ENCODE measurements at regions not wholly inside any gene's neighbourhood (a gene's known extent, or its start where the extent isn't known, plus 50 kb on each side); places are given as distances from the start of the nearest gene placed in this dataset.

DNA sequence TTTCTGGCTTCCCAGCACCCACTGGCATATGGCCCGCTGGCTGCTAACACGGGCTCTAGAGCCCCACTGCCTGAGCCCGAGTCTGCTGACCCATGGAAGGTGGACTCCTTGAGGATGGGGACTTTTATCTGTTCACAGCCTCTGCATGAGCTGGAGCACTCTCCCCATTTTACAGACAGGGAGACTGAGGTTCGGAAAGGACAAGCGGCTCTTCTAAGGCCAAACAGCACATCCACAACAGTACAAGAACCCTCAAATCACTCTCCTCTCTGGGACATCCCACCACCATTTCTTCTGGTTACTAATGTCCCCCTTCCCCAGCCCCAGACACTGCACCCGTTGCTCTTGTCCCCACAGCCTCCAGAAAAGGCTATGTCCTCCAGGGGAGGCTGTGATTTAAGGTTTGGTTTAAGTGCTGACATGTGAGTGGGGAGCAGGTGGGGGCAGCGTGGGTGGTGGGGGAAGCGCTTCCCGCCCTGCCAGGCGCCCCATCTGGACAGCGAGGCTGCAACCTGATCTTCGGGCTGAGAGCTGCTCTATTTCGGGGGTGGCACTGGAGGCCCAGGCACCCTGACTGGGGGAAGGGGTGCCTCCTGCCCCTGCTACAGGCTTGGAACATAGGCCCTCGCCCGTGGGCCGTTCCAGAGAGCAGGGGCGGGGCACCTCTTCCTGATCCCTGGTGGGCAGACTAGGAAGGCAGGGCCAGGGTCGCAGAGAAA is 104.8 kb upstream of the WNT4 start:
- DNase-seq = no peak

DNA sequence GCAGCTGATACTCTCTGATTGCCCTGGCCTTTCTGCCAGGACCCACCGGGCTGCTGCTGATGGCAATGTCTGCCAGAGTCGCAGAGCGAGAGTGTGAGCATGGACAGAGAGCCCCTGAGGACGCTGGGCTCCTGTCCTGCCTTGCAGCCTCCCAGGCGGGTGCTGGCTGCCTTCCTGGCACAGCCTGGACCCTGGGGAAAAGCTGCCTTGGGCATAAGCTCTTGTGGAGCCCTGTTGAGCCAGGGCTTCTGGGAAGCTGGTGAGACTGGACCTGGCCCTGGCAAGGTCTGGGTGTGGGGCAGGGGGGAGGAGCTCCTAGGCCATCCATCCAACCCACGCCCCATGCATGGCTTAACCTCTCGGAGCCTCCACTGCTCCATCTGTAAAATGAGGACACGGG is 105.8 kb upstream of the WNT4 start:
- DNase-seq = no peak

DNA sequence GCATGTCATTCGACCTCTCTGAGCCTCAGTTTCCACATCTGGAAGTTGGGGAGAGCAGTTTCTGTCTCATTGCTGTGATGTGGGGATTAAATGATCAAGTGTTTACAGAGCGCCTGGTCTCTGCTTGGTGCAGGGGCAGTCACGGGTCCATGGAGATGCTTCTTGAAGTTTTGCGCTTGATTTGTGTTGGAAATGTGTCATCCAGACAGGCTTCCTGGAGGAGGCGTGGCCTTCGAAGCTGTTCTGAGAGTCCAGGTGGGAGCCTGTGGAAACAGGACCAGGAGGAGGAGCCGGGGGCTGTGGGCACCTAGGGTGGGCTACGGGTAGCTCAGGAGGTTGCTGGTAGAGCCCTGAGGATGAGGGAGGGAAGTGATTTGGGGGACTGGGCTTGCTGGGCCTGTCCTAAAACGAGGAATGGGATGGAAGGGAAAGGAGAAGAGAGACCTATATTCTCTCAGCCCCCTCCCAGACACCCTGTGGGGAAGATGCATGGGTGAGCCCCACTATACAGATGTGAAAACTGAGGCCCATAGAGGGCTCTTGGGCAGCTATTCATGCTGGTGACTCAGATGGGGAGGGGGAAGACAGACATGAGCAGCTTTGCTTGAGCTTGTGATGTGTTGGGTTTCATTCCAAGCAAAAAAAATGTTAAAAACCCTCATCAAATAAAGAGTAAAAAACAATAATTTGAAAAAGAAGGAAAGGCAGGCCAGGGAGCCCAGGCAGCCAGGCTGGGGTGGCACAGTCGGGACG is 107.2 kb upstream of the WNT4 start:
- DNase-seq = no peak

DNA sequence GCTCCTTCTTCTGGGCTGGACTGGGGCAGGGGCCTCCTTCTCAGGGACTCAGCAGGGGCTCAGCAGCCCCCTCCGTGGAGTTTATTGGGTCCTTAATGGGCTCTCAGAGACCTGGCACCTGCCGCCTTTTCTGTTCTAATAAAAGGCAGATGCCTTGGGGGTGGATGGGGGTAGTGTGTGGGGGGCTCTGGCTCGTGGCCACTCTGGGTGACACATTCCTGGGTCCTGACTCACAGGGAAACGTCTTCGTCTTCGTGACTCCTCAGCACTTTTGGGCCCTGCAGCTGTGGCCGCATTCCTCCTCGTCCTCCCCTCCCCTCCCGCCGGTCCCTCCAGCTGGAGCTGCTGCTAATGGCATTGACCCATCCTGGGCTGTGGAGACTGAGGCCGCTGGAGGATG is 107.8 kb upstream of the WNT4 start:
- no peak for DNase-seq

DNA sequence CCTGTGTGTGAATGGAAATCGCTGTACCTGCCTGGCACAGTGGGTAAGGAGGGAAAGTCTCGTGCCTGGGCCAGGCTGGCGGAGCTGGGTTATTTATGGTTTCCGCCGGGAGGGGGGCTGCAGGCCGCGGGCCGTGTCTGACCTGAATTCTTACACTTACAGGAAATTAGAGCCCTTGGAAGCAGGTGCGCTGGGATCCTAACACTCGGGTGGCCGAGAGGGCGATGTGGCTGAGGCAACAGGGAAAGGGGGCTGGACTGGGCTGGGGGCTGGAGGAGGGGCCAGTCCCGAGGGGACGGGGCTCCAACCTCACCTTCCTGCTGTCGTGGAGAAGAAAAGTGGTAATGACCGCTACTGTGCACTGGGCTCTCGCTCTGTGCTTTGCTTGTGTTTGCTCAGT is 109.4 kb upstream of the WNT4 start:
- no peak for DNase-seq

DNA sequence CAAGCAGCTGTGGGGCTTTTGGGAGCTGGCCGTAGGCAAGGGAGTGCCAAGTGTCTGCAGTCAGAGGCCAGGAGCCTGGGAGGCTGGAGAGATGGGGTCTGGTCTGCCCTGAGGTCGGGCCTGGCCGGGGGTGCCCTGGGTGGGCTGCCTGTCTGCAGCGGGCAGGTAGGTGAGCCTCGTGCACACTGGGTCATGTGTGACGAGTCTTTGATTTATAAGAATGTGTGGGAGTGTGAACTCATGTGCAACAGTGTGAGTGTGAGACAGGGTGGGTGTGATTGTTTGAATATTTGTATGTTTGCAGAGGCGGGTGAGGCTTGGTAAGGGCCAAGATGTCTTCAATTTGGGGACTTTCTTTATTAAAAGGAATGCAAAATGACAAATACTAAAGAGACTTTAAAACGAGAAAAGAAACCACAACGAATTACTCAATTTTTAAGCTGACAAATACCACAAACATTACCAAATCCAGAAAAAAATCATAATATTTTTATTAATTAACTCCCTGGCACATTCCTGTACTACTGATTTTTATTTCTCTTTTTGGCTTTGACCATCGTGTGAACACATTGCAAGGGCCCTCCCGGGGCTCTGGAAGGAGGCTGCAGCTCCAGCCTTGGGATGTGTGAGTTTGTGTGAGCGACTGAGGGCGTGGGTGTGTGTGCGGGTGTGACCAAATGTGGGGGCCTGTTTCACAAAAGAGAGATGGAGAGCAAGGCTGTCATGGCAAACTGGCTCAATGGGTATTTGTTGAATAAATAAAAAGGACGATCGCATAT is 110.3 kb upstream of the WNT4 start:
- no peak for DNase-seq

DNA sequence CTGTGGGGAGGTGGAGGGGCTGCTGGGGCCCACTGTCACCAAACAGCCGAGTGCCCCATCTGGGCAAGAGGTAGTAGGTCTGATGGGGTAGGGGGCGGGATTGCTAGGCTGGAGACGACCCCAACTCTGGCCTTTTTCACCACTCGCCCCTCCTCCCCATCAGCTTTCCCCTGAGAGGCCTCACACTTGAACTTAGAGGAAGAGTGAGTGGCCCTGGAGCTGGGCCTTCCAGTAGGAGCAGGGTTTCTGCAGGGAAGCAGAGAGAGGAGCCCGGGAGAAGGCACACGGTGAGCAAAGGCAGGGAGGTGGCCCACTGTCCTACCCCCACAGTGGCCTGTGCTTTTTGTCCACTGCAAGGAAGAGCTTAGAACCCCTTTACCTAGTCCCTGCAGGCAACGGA is 111.9 kb upstream of the WNT4 start:
- no peak for DNase-seq

DNA sequence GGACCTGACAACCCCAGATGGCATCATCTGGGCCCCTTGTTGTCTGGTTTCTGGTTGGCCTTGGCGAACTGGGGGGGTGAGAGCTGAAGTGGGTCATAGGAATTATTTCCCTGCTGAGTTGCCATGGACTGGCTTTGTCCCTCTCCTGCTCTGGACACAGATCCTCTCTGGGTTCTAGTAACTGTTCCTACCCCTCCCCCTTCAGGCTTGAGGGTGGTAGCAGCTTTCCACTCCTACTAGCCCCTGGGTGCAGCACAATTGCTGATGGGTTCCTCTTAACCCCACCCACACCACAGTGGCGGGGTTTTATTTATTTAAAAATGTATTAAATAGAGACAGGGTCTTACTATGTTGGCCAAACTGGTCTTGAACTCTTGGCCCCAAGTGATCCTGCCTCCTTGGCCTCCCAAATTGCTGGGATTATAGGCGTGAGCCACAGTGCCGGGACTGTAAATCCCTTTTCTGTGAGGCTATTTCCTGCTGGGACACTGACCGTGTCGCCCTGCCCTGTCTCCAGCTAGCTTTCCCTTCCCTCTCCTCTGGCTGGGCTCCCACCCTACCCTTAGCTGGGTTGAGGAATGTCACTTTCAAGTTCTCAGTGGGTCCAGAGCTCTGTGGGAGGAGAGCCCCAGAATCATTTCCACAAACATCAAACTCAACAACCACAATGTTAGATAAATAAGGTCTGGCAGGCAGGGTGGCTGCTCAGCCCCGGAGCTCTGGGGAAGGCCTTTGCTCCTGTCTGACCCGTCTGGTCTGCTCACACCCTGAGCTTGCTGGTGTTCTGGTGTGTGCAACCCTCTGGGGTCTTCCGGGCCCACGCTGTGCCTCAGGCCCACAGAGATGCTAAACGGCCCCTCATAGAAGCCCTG is 112.7 kb upstream of the WNT4 start:
- DNase-seq = no peak

DNA sequence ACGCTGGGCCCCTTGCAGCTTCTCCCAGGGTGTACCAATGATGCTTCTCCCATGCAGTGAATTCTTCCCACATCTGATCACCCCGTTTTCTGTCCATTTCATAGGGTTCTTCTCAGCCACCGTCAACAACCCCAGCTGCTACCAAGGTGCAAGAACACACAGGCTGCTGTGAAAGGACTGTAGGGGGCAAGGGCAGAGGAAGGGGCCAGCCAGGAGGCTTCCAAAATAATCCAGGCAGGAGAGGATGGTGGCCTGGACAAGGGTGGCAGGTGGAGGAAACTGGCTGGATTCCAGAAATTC is 113.3 kb upstream of the WNT4 start:
- no peak for DNase-seq

DNA sequence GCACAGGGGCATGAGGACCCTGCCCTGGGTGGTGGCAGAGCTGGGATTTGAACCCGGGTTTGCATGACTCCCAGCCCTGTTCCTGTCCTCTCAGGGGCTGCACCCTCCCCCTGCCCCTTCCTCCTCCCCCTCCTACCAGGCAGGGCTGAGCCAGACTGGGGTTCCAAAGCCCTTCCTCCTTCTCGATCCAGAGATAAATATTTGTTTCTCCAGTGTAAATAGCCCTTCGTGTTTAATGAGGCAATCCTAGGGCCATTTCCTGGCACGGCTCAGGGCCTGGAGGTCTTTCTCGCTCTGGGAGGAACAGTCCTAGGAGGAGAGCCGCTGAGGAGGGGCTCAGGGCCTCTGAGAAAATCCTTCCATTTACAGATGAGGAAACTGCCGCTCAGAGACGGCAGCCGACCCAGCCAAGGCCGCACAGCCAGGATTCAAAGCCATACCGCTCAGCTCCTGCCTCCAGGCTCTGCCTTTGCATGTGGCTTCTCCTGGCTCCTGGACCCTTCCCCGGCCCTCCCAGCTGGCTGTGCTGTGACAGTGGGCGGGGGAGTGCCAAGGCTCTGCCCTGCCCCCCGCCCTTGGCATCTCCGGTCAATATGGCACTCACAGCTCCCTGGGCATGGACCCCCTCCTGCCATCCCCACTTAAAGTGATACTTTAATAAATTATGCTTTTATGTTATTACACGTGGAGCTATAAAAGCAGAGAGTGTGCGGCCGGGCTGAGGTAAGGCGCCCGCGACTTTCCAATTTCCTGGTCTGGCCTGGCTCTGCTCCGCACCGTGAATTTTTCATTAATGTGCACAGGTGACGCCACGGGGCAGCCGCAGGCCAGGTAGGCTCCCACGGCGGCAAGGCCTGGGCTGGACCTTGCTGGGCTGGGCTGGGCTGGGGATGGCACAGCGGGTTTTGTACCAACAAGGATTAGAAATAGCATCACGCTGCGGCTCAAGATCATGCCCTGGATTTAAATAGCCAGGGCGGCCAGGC is 114.7 kb upstream of the WNT4 start:
- no peak for DNase-seq

DNA sequence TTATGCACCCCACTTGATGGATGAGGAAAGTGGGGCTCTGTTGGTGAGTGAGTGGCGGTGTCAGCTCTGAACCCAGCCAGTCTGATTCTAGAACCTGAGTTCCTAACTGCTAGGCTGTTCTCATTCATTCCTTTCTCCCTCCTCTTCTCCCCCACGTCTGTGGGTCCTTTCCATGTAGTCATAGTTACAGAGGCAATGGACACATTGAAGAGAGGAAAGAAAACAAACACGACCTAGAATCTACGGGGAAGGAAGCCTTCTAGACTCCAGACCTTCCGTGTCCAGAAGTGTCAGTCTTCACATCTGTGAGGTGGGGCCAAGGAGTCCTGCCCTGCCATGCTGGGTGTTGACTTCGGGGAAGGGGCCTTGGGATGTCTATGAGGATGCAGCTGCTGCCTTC is 115.8 kb upstream of the WNT4 start:
- DNase-seq = no peak

DNA sequence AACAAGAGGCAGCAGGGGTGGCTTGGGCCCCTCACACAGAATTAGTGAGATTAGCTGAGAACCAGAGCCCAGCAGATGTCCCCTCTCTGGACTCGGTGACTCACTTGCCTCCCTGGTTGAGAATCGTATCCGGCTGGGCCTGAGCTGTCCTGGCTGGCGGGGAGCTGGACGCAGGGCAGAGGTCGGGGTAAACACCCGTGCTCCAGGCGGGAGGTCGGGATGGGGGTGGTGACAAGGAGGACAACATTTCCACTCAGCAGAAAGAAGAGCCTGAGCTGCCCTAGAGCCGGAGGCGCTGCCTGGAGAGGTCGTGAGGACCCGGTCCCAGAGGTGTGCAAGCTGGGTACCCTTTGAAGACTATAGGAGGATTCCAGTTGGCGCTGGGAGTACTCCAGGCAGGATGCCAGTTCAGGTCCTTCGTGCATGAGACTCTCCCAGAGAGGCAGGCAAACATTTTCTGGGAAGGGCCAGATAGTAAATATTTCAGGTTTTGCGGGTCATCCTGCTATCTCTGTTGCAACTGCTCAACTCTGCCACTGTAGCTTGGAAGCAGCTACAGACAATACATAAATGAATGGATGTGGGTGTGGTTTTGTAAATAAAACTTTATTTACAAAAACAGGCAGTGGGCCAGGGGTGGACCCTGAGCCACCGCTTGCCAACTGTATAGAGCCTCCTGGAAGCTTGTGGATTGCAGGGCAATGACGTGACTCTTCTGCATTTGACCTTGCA is 116.8 kb upstream of the WNT4 start:
- DNase-seq = no peak

DNA sequence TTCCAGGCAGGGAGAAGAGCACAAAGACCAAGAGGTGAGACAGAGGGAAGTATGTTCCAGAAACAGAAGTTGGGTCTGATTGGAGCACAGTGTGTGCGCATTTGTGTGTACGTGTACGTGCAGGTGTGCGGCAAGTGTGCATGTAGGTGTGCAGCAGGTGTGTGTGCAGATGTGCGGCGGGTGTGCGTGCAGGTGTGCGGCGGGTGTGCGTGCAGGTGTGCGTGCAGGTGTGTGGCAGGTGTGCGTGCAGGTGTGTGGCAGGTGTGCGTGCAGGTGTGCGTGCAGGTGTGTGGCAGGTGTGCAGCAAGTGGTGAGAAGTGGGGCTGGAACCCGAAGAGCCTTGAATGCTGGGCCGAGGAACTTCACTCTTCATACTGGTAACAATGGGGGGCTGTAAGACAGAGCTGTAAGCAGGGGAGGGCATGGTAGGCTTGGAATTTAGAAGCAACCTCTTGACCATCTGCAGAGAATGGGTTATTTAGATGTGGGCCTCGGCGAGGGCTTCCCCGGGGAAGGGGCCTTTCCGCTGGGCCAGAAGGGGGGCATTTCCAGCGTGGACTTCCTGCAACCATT is 118.0 kb upstream of the WNT4 start:
- DNase-seq = no peak

DNA sequence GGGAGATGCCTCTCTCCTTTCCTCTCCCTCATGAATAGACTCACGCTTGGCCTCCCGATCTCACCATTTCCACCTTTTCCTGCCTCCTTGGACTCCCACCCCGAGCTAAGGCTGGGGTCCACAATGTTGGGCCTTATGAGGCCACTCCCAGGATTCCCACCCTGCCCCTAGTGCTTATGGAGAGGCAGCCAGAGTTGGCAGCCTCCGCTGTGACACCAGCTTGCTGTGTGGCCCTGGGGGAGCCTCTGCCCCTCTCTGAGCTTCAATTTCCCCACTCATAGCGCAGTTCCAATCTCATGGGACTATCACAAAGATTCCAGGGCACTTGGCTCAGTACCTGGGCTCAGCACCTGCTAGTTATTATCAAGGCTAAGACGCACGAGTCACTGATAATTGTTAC is 118.7 kb upstream of the WNT4 start:
- DNase-seq = no peak

DNA sequence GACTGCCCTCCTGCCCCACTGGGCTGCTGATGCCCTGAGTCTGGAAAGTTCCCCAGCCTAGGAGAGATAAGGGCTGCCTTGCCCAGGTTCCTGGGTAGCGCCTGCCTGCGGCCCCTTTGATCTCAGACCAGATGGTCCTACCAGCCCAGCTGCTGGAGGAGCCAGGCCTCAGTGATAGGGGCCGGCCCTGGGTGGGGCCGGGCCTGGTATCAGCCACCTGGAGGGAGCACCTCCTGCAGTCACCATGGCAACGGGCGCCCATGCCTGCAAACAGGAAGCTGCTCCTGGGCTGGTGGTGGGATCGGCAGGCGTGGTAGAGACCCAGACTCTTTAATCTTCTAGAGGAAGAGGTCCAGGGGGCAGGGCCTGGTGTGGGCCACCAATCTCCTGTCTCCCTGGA is 119.7 kb upstream of the WNT4 start:
- peak; percentile 11 for DNase-seq

DNA sequence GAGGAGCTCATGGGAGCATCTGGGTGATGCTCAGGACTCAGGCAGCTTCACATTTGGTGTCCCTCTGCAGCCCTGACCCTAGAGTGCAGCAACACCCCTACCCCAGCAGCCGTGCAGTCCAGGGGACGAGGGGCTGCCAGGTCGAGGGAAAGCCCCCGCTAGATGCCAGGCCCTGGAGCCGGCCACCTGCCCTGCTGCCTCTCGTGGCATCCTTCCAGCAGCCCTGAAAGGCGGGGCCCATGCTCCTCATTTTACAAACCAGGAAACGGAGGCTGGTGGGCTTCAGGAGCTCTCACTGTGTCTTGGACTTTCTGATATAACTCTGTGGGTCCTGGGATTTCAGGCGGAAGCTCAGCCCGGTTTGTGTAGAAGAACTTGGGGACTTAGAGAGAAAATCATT is 120.5 kb upstream of the WNT4 start:
- DNase-seq = no peak

DNA sequence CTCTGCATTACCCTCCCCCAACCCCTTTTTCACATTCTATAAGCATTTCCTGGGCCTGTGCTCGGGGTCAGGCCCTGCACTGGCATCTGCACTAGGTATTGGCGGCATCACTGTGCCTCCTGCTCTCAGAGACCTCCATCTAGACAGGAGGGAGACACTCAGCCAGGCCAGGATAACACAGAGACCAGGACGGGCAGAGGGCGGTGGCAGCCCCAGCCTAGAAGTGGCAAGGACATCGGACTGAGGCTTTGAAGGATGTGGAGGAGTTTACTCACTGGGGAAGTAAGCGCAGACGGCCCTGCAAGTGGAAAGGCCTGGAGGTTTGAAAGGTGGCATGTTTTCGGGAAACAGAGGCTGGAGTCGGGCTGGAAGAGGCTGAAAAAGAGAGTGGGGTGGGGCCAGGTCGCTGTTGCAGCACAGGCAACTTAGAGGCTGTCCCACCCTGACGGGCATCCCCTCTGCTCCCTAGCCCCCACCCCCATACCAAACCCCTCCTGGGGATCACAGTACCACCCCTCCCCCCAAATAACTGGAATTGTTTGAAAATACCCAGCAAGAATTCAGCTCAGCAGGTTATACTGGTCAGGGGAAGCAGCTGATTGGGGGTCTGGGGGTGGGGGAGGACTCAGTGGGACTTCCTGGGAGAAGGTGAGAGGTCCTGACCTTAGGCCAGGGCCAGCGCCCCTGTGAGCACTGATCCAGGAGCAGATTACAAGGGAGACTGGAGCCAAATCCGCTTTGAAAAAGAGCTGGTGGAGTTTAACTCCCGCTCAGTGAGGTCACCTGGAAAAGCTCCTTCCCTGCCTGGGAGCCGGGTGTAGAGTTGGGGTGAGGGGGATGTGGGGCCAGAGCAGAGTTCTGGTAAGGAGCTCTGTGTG is 121.8 kb upstream of the WNT4 start:
- no peak for DNase-seq

DNA sequence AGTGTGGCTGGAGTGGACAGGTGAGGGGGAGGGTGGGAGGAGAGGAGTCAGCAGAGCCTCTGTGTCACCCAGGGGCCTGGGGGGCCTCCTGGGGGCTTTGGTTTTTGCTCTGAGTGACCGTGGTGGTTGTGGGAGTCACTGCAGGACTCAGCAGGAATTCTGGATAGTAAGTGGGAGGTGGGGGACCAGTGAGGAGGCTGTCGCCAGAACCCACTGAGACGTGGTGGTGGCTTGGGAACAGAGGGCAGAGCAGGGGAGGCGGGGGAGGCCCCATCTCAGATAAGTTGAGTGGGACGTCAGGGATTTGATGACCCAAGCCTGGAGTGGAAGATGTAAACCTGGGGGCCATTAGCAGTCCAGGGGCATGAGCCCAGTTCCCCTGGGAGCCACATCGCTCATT is 123.2 kb upstream of the WNT4 start:
- DNase-seq = no peak

DNA sequence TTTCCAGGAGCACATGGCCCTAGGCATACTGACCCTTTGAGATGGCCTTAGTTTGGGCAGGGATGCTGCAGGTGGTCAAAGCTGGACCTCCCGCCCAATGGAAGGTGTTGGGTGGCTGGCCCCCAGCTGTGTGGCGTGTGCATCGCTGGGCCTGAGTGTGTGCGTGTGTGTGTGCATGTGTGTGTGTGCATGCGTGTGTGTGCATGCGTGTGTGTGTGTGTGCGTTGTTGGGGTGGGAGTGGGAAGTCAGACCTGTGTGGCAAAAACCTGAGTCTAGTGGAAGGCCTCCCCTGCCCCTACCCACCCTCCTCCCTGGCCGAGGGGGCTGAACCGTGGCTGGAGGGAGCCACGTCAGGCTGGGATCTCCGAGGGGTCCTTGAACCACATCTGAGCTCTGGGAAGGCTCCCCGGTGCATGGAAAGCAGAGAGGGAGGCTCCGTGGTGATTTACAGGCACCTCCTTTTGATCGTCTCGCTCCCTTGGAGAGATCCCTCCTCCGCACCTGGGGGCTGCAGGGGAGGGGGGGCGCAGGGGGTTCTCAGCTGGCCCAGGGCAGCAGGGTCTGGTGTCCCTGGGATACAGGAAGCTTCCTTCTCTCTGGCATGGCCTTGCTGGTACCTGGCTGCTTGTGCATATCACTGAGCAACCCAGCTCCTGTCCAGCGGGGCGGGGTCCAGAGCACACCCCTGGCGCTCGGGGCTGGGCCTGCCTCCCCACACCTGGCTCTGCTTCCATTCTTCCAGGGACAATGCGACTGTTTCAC is 124.7 kb upstream of the WNT4 start:
- no peak for DNase-seq
